Astrocyte (in vitro differentiated cells and primary cell): ENCODE measurements at regions not wholly inside any gene's neighbourhood (a gene's known extent, or its start where the extent isn't known, plus 50 kb on each side); places are given as distances from the start of the nearest gene placed in this dataset.

Source experiments
- CTCF ChIP-seq: IDR thresholded peaks from 2 replicates; pipeline ENCODE4 v1.5.1; 2011; ENCODE audit warnings: low read depth, mild to moderate bottlenecking, inconsistent platforms, low read length, moderate library complexity; ENCODE audit not compliant: insufficient read depth
- EZH2 ChIP-seq: IDR thresholded peaks from 2 replicates; pipeline ENCODE4 v1.6.1; 2012; ENCODE audit warnings: mild to moderate bottlenecking, low read length, inconsistent platforms; ENCODE audit not compliant: insufficient read depth

GRCh38 chr17:71501711-71502110 is 619.1 kb upstream of the SOX9 start:
- TF ChIP-seq CTCF (no peak), EZH2 (no peak)
